Testis (tissue), 2 donors: ENCODE measurements at regions not wholly inside any gene's neighbourhood (a gene's known extent, or its start where the extent isn't known, plus 50 kb on each side); places are given as distances from the start of the nearest gene placed in this dataset.

Experiments used
- DNase-seq: peaks from one replicate; pipeline ENCODE4 v3.0.0-alpha.2; 2019
- H3K27ac ChIP-seq, 2 donors: fragments of 200-600 bp; sonication (generic); one replicate each; pipeline ENCODE4 v1.5.1; 2019
- H3K27me3 ChIP-seq: fragments of 200-600 bp; sonication (generic); one replicate; pipeline ENCODE4 v1.5.1; 2019
- H3K36me3 ChIP-seq: fragments of 200-600 bp; sonication (generic); one replicate; pipeline ENCODE4 v1.5.1; 2017; ENCODE audit warnings: low read depth; ENCODE audit errors: missing control alignments
- H3K4me1 ChIP-seq: fragments of 200-600 bp; sonication (generic); one replicate; pipeline ENCODE4 v1.5.1; 2019
- H3K4me3 ChIP-seq, 2 donors: fragments of 200-600 bp; sonication (generic); one replicate each; pipeline ENCODE4 v1.5.1; 2017 to 2019
- H3K9me3 ChIP-seq: fragments of 200-600 bp; sonication (generic); one replicate; pipeline ENCODE4 v1.5.1; 2017
- POLR2A ChIP-seq: fragments of 450-650 bp; IDR thresholded peaks from one replicate; pipeline ENCODE4 v1.6.1; 2017; ENCODE audit warnings: antibody characterized with exemption, mild to moderate bottlenecking, moderate library complexity
- WGBS, 2 donors: methylation state at CpG; one replicate each; pipeline ENCODE4 v1.1.5; 2018; 5-methylcytosine and 5-hydroxymethylcytosine counted together
- intact Hi-C: fragments of 100-400 bp; cut with DNase I; formaldehyde crosslinking; loops from one replicate; pipeline ENCODE4 v1.15.1; 2023; ENCODE audit warnings: low total_unique reads
- TF ChIP-seq, protein P1 (sequence below), 3 experiments: fragments of 450-650 bp in 2 of 3; fragments of 200-600 bp in 1 of 3; sonication (generic) in 1 of 3; IDR thresholded peaks; one replicate each; pipeline ENCODE4 v1.5.1; 2016 to 2019; ENCODE audit warnings: antibody characterized with exemption in 3 of 3, mild to moderate bottlenecking in 2 of 3, moderate library complexity in 1 of 3

GRCh38 chr11:109619498-109619897 is 197.5 kb downstream of the C11orf87 start:
- no peak overlapping the region for H3K27ac ChIP-seq
- no peak overlapping the region for H3K4me3 ChIP-seq
- no peaks in the 10 kb centered on the region for H3K36me3 ChIP-seq
- intact Hi-C loops: no loop called here
- TF ChIP-seq, protein P1, sequence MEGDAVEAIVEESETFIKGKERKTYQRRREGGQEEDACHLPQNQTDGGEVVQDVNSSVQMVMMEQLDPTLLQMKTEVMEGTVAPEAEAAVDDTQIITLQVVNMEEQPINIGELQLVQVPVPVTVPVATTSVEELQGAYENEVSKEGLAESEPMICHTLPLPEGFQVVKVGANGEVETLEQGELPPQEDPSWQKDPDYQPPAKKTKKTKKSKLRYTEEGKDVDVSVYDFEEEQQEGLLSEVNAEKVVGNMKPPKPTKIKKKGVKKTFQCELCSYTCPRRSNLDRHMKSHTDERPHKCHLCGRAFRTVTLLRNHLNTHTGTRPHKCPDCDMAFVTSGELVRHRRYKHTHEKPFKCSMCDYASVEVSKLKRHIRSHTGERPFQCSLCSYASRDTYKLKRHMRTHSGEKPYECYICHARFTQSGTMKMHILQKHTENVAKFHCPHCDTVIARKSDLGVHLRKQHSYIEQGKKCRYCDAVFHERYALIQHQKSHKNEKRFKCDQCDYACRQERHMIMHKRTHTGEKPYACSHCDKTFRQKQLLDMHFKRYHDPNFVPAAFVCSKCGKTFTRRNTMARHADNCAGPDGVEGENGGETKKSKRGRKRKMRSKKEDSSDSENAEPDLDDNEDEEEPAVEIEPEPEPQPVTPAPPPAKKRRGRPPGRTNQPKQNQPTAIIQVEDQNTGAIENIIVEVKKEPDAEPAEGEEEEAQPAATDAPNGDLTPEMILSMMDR (IDR thresholded peaks at IDR 0.05): no peak
- no peak for TF ChIP-seq POLR2A
- H3K4me1 ChIP-seq: no peaks in the 10 kb centered on the region
- WGBS, 2 donors: 75 to 92% methylated on average over 4 of the region's 4 CpGs
- H3K9me3 ChIP-seq: no peaks in the 10 kb centered on the region
- DNase-seq: no peak
- no peaks in the 10 kb centered on the region for H3K27me3 ChIP-seq

DNA sequence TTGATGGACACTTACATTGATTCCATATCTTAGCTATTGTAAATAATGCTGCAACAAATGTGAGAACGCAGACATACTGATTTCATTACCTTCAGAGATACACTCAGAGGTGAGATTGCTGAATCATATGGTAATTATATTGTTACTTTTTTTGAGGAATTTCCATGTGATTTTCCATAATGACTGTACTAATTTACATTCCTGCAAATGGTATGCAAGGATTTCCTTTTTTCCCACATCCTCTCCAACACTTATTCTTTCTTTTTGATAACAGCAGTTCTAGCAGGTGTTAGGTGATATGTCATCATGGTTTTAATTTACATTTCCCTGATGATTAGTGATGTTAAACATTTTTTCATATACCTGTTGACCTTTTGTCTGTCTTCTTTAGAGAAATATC is 207.7 kb downstream of the C11orf87 start:
- TF ChIP-seq, protein P1 (IDR thresholded peaks at IDR 0.05): no peak
- no peak for TF ChIP-seq POLR2A
- H3K4me1 ChIP-seq: no peaks in the 10 kb centered on the region
- intact Hi-C loops: no loop called here
- no peaks in the 10 kb centered on the region for H3K27me3 ChIP-seq
- WGBS, 2 donors: 91 to 92% methylated on average over 1 of the region's 1 CpG
- DNase-seq: no peak
- H3K36me3 ChIP-seq: no peaks in the 10 kb centered on the region
- no peak overlapping the region for H3K4me3 ChIP-seq
- H3K27ac ChIP-seq: no peak overlapping the region
- H3K9me3 ChIP-seq: no peaks in the 10 kb centered on the region

DNA sequence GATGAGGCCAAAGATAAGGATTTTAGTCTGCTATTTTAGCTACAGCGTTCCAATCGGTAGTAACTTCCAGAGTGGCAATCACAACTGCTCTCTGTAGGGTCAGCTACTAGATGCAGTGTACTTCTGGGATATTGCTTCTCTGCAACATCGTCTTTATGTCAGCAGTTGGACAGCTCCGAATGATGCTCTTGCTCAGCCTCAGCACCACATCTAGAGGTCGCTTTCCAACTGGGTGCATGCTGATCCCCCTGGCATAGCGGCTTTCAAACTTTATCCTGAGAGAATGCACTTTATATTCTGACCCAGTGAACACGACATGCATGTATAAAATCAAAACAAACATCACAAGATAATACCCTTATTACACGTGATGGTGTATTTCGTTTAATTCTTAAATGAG is 219.6 kb downstream of the C11orf87 start:
- H3K9me3 ChIP-seq: no peaks in the 10 kb centered on the region
- intact Hi-C loops: no loop called here
- no peaks in the 10 kb centered on the region for H3K4me1 ChIP-seq
- 29 to 30% methylated on average over 9 of the region's 9 CpGs for WGBS, 2 donors
- H3K27ac ChIP-seq: no peak overlapping the region
- no peak for DNase-seq
- H3K36me3 ChIP-seq: no peaks in the 10 kb centered on the region
- no peak overlapping the region for H3K4me3 ChIP-seq
- no peaks in the 10 kb centered on the region for H3K27me3 ChIP-seq
- TF ChIP-seq POLR2A: no peak
- TF ChIP-seq, protein P1 (IDR thresholded peaks at IDR 0.05): no peak

- DNase-seq: no peak
- WGBS, 2 donors: 43 to 57% methylated on average over 2 of the region's 2 CpGs
- TF ChIP-seq, protein P1 (IDR thresholded peaks at IDR 0.05): no peak
- TF ChIP-seq POLR2A: no peak
- no peaks in the 10 kb centered on the region for H3K9me3 ChIP-seq
- no peak overlapping the region for H3K27ac ChIP-seq
- H3K27me3 ChIP-seq: no peaks in the 10 kb centered on the region
- intact Hi-C loops: no loop called here
- no peaks in the 10 kb centered on the region for H3K4me1 ChIP-seq
- H3K4me3 ChIP-seq: no peak overlapping the region
- no peaks in the 10 kb centered on the region for H3K36me3 ChIP-seq
Measured at GRCh38 chr11:109644152-109644551, 222.2 kb downstream of the C11orf87 start.

DNA sequence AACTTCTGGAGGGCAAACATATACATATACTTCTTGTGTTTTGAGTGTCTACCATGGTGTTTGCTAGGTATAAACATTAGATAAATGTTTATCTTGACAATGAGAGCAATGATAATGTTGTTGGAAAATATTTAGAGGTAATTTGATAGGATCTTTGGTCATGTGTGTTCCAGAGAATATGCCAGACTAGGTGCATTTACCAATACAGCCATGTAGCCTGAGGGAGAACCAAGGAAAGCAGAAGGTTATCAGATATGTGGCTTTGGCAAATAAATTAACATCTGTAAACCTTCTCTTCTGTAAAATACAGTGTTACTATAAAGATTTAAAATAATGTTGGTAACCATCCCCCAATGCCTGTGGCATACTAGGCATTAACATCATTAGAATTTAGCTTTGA is 226.8 kb downstream of the C11orf87 start:
- Histone ChIP-seq H3K27me3 (no peaks in the 10 kb centered on the region), H3K4me1 (no peaks in the 10 kb centered on the region), H3K4me3 (no peak overlapping the region), H3K36me3 (no peaks in the 10 kb centered on the region), H3K27ac (no peak overlapping the region), H3K9me3 (no peaks in the 10 kb centered on the region)
- TF ChIP-seq, protein P1 (IDR thresholded peaks at IDR 0.05): no peak
- no peak for TF ChIP-seq POLR2A
- intact Hi-C loops: no loop called here
- DNase-seq: no peak
